HCT116 (cell line): ENCODE measurements at regions not wholly inside any gene's neighbourhood (a gene's known extent, or its start where the extent isn't known, plus 50 kb on each side); places are given as distances from the start of the nearest gene placed in this dataset.

ENCODE experiments used
- ATAC-seq: fragments of 200-7000 bp; cut with Tn5 transposase; 2 replicates; pipeline ENCODE4 v1.9.1; 2020; ENCODE audit warnings: mild to moderate bottlenecking, moderate library complexity
- BruUV-seq: library from RNA; stranded (reverse); fragments of 400-500 nt; replicated peaks from 2 replicates; lab custom pipeline; 2021; lab: Mats Ljungman, UMichigan
- CTCF ChIA-PET: fragments of 300-600 bp; sonication (Branson Sonifier 250); formaldehyde crosslinking; loops from one replicate; lab custom pipeline; 2021; ENCODE audit warnings: antibody characterized with exemption; lab: Charles Lee
- POLR2A ChIA-PET: fragments of 300-600, 350-600 bp; sonication (Branson Sonifier 250); formaldehyde crosslinking; loops from one replicate; lab custom pipeline; 2021; ENCODE audit warnings: antibody characterized with exemption; lab: Charles Lee
- RAD21 ChIA-PET, 2 experiments: fragments of 300-600 bp; sonication (Branson Sonifier 250); formaldehyde crosslinking; loops; one replicate each; lab custom pipeline; 2023; ENCODE audit warnings: low total read pairs in 2 of 2; ENCODE audit not compliant: uncharacterized antibody in 2 of 2, unreplicated experiment in 2 of 2, low non-redundant PET in 1 of 2; lab: Charles Lee
- DNase-seq: peaks from one replicate; pipeline ENCODE4 v3.0.0-alpha.2; 2010; ENCODE audit warnings: low read depth, low spot score
- H2AFZ ChIP-seq: fragments of 200-600 bp; shearing (Covaris generic), sonication (generic); 2 replicates; pipeline ENCODE4 v1.6.1; 2017; ENCODE audit warnings: low read depth, mixed run types, mixed read lengths, antibody characterized with exemption, low read length; ENCODE audit not compliant: poor library complexity, severe bottlenecking
- H3K27ac ChIP-seq: 2 replicates; pipeline ENCODE4 v1.5.1; 2012; ENCODE audit warnings: low read depth, low read length
- H3K27me3 ChIP-seq: fragments of 200-600 bp; sonication (generic); 2 replicates; pipeline ENCODE4 v1.6.1; 2016; ENCODE audit warnings: mixed run types, low read length, mixed read lengths; ENCODE audit not compliant: insufficient read depth
- H3K36me3 ChIP-seq, 2 experiments: fragments of 200-500 bp in 1 of 2; fragments of 200-600 bp in 1 of 2; sonication (Bioruptor generic) in 1 of 2; sonication (generic) in 1 of 2; 2 replicates each; pipeline versions ENCODE4 v1.5.1 to v1.6.1; 2014 to 2016; ENCODE audit warnings: low read length in 2 of 2, inconsistent platforms in 1 of 2, mixed read lengths in 1 of 2, mixed run types in 1 of 2; ENCODE audit not compliant: insufficient read depth in 2 of 2, control insufficient read depth in 1 of 2
- H3K4me1 ChIP-seq, 2 experiments: fragments of 200-600 bp in 1 of 2; sonication (generic) in 1 of 2; 2 replicates each; pipeline versions ENCODE4 v1.5.1 to v1.6.1; 2012 to 2017; ENCODE audit warnings: low read length in 2 of 2, inconsistent platforms in 1 of 2, mild to moderate bottlenecking in 1 of 2, mixed read lengths in 1 of 2, mixed run types in 1 of 2, moderate library complexity in 1 of 2; ENCODE audit not compliant: insufficient read depth in 2 of 2, control insufficient read depth in 1 of 2
- H3K4me2 ChIP-seq: fragments of 200-600 bp; sonication (generic); 2 replicates; pipeline ENCODE4 v1.6.1; 2017; ENCODE audit warnings: mixed run types, low read length, mixed read lengths
- H3K4me3 ChIP-seq, 2 experiments: fragments of 200-600 bp in 1 of 2; sonication (generic) in 1 of 2; replicated peaks in 1 of 2; 2 replicates each; pipeline ENCODE4 v1.5.1; 2011 to 2016; ENCODE audit warnings: low read length in 2 of 2, control low read depth in 1 of 2, low read depth in 1 of 2, mild to moderate bottlenecking in 1 of 2, mixed read lengths in 1 of 2, mixed run types in 1 of 2
- H3K79me2 ChIP-seq: fragments of 200-600 bp; sonication (generic); 2 replicates; pipeline ENCODE4 v1.6.1; 2017; ENCODE audit warnings: mild to moderate bottlenecking, mixed run types, low read length, moderate library complexity, mixed read lengths; ENCODE audit not compliant: insufficient read depth
- H3K9ac ChIP-seq: fragments of 200-600 bp; sonication (generic); 2 replicates; pipeline ENCODE4 v1.6.1; 2016; ENCODE audit warnings: low read length, mixed read lengths
- H3K9me2 ChIP-seq: fragments of 200-600 bp; sonication (generic), shearing (Covaris generic); 2 replicates; pipeline ENCODE4 v1.6.1; 2017; ENCODE audit warnings: mixed run types, mild to moderate bottlenecking, moderate library complexity; ENCODE audit not compliant: insufficient read depth
- H3K9me3 ChIP-seq, 2 experiments: fragments of 200-500 bp in 1 of 2; fragments of 200-600 bp in 1 of 2; sonication (Bioruptor generic) in 1 of 2; sonication (generic) in 1 of 2; 2 replicates each; pipeline ENCODE4 v1.6.1; 2014 to 2017; ENCODE audit warnings: low read length in 2 of 2, mixed read lengths in 2 of 2, inconsistent platforms in 1 of 2, low read depth in 1 of 2, mild to moderate bottlenecking in 1 of 2, mixed run types in 1 of 2, moderate library complexity in 1 of 2; ENCODE audit not compliant: control insufficient read depth in 1 of 2, insufficient read depth in 1 of 2
- H4K20me1 ChIP-seq: fragments of 200-600 bp; sonication (generic), shearing (Covaris generic); 2 replicates; pipeline ENCODE4 v1.6.1; 2017; ENCODE audit warnings: mixed run types, mild to moderate bottlenecking, moderate library complexity; ENCODE audit not compliant: insufficient read depth
- CBX3 ChIP-seq: IDR thresholded peaks from 2 replicates; pipeline ENCODE4 v1.6.1; 2012; ENCODE audit warnings: low read depth
- EZH2 ChIP-seq: fragments of 200-600 bp; sonication (generic); IDR thresholded peaks from 2 replicates; pipeline ENCODE4 v1.6.1; 2017; ENCODE audit warnings: antibody characterized with exemption, mixed run types
- EZH2phosphoT487 ChIP-seq: fragments of 200-600 bp; IDR thresholded peaks from 2 replicates; pipeline ENCODE4 v1.6.1; 2018; ENCODE audit warnings: antibody characterized with exemption, borderline replicate concordance
- FOSL1 ChIP-seq: IDR thresholded peaks from 2 replicates; pipeline ENCODE4 v1.6.1; 2012; ENCODE audit warnings: low read depth
- POLR2A ChIP-seq: IDR thresholded peaks from 2 replicates; pipeline ENCODE4 v1.7.0; 2011; ENCODE audit warnings: borderline replicate concordance; ENCODE audit not compliant: insufficient read depth, insufficient read length; ENCODE audit errors: extremely low read depth
- POLR2AphosphoS5 ChIP-seq: IDR thresholded peaks from 2 replicates; pipeline ENCODE4 v1.6.1; 2011; ENCODE audit warnings: mild to moderate bottlenecking, low read depth, low read length, moderate library complexity
- RAD21 ChIP-seq: IDR thresholded peaks from 2 replicates; pipeline ENCODE4 v1.6.1; 2012; ENCODE audit warnings: low read depth, mild to moderate bottlenecking
- SIN3A ChIP-seq: IDR thresholded peaks from 2 replicates; pipeline ENCODE4 v1.6.1; 2012; ENCODE audit warnings: low read depth
- SP1 ChIP-seq: IDR thresholded peaks from 2 replicates; pipeline ENCODE4 v1.6.1; 2012; ENCODE audit warnings: low read depth
- TCF7L2 ChIP-seq: IDR thresholded peaks from 2 replicates; pipeline ENCODE4 v1.7.0; 2011; ENCODE audit warnings: borderline replicate concordance, inconsistent platforms; ENCODE audit not compliant: insufficient read depth, insufficient read length; ENCODE audit errors: extremely low read depth
- YY1 ChIP-seq: IDR thresholded peaks from 2 replicates; pipeline ENCODE4 v1.6.1; 2011; ENCODE audit warnings: low read length, low read depth, moderate library complexity, mild to moderate bottlenecking; ENCODE audit not compliant: insufficient replicate concordance; ENCODE audit errors: extremely low read depth
- ZNF274 ChIP-seq: fragments of 200-500 bp; sonication (Bioruptor generic); IDR thresholded peaks from 2 replicates; pipeline ENCODE4 v1.6.1; 2014; ENCODE audit warnings: mild to moderate bottlenecking, low read depth, low read length, inconsistent platforms
- intact Hi-C: fragments of 100-400 bp; cut with micrococcal nuclease; formaldehyde crosslinking; loops from 2 replicates; pipeline ENCODE4 v1.10.0; 2022
- TF ChIP-seq, protein P1 (sequence below): IDR thresholded peaks from 2 replicates; pipeline ENCODE4 v1.6.1; 2012
- TF ChIP-seq, protein P2 (sequence below), 3 experiments: fragments of 200-600 bp in 1 of 3; sonication (generic) in 1 of 3; IDR thresholded peaks in 2 of 3; conservative IDR thresholded peaks in 1 of 3; 2 replicates each; pipeline ENCODE4 v1.5.1; 2012 to 2017; ENCODE audit warnings: low read depth in 2 of 3, low read length in 2 of 3, antibody characterized with exemption in 1 of 3, borderline replicate concordance in 1 of 3, control low read depth in 1 of 3, mild to moderate bottlenecking in 1 of 3, mixed read lengths in 1 of 3, mixed run types in 1 of 3, moderate library complexity in 1 of 3; ENCODE audit not compliant: insufficient read depth in 1 of 3

GRCh38 chr10:84739641-84740040, 411.3 kb downstream of the CCSER2 start:
- no peaks in the 10 kb centered on the region for H3K27me3 ChIP-seq
- no peak overlapping the region for H2AFZ ChIP-seq
- ATAC-seq (no peak), DNase-seq (no peak)
- BruUV-seq = no TSS peak
- intact Hi-C loops = loop anchor here (10.0 kb wide), 1 partner anchor 365 kb away; no protein-coding TSS in a partner anchor
- POLR2A ChIA-PET = no interaction called here
- H3K79me2 ChIP-seq = no peaks in the 10 kb centered on the region
- H4K20me1 ChIP-seq = no peaks in the 10 kb centered on the region
- H3K4me3 ChIP-seq = no peak overlapping the region
- no peaks in the 10 kb centered on the region for H3K9me2 ChIP-seq
- H3K36me3 ChIP-seq = no peaks in the 10 kb centered on the region
- RAD21 ChIA-PET = interaction anchor here in 1 of 2 experiments (1.2 kb wide), 1 partner anchor 126 kb away, joined by 4 read pairs; no protein-coding TSS in a partner anchor
- no peaks in the 10 kb centered on the region for H3K4me1 ChIP-seq
- H3K27ac ChIP-seq = no peak overlapping the region
- H3K9ac ChIP-seq = no peak overlapping the region
- CTCF ChIA-PET = interaction anchor here (0.9 kb wide), 1 partner anchor 197 kb away, joined by 3 read pairs; no protein-coding TSS in a partner anchor
- no peaks in the 10 kb centered on the region for H3K9me3 ChIP-seq
- H3K4me2 ChIP-seq = no peak overlapping the region
- no peak for TF ChIP-seq SP1
- TF ChIP-seq EZH2phosphoT487 = no peak
- 0 out of 2 replicates have a peak, but pooled peaks have one; percentile 5 for TF ChIP-seq RAD21

DNA sequence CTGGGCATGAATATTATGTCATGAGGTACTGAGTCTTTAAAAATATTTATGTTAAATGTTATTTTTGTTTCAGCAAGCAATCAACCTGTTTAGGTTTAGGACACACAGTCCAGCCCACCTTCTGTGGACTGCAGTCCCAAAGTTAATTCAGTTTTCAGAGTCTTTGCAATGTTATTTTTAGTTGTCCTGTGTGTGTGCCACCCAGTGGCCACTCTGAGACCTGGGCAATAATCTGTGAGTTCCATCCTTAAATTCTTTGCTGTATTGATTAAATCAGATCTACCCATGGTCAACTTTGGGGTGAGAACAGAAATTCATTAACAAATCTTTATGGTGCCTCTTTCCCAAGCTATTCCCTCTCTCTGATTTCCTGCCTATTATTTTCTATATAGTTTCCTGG, 415.1 kb downstream of the CCSER2 start:
- no peaks in the 10 kb centered on the region for H3K9me3 ChIP-seq
- DNase-seq = peak; percentile 2
- POLR2A ChIA-PET = no interaction called here
- no peaks in the 10 kb centered on the region for H3K79me2 ChIP-seq
- no peaks in the 10 kb centered on the region for H3K27me3 ChIP-seq
- intact Hi-C loops = loop anchor here (1.0 to 10.0 kb wide), 3 partner anchors 130 to 369 kb away; no protein-coding TSS in a partner anchor
- H3K9me2 ChIP-seq = no peaks in the 10 kb centered on the region
- no peak overlapping the region for H3K27ac ChIP-seq
- no peaks in the 10 kb centered on the region for H3K4me1 ChIP-seq
- ATAC-seq = peak; percentile 65
- H3K4me2 ChIP-seq = no peak overlapping the region
- no peak overlapping the region for H3K4me3 ChIP-seq
- no peaks in the 10 kb centered on the region for H4K20me1 ChIP-seq
- no TSS peak for BruUV-seq
- TF ChIP-seq, protein P1, sequence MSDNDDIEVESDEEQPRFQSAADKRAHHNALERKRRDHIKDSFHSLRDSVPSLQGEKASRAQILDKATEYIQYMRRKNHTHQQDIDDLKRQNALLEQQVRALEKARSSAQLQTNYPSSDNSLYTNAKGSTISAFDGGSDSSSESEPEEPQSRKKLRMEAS = no peak
- TF ChIP-seq EZH2 = no peak
- no peak for TF ChIP-seq FOSL1
- TF ChIP-seq TCF7L2 = no peak
- TF ChIP-seq RAD21 = peak; percentile 24; the same call in 1 of the 2 replicates
- no peak for TF ChIP-seq POLR2A
- no peak for TF ChIP-seq SIN3A
- no peak for TF ChIP-seq YY1
- TF ChIP-seq SP1 = no peak
- TF ChIP-seq POLR2AphosphoS5 = no peak
- TF ChIP-seq ZNF274 = no peak
- TF ChIP-seq, protein P2, sequence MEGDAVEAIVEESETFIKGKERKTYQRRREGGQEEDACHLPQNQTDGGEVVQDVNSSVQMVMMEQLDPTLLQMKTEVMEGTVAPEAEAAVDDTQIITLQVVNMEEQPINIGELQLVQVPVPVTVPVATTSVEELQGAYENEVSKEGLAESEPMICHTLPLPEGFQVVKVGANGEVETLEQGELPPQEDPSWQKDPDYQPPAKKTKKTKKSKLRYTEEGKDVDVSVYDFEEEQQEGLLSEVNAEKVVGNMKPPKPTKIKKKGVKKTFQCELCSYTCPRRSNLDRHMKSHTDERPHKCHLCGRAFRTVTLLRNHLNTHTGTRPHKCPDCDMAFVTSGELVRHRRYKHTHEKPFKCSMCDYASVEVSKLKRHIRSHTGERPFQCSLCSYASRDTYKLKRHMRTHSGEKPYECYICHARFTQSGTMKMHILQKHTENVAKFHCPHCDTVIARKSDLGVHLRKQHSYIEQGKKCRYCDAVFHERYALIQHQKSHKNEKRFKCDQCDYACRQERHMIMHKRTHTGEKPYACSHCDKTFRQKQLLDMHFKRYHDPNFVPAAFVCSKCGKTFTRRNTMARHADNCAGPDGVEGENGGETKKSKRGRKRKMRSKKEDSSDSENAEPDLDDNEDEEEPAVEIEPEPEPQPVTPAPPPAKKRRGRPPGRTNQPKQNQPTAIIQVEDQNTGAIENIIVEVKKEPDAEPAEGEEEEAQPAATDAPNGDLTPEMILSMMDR (IDR thresholded peaks at IDR 0.05 in 2 of 3, conservative IDR thresholded peaks at IDR 0.05 in 1 of 3; ENCODE audit: borderline replicate concordance in 1 of 3, insufficient read depth in 1 of 3, low read depth in 2 of 3, low read length in 2 of 3) = peak; percentile 28 to 67 (median 64); a peak in 5 of 6 replicates
- no peak for TF ChIP-seq EZH2phosphoT487
- TF ChIP-seq CBX3 = no peak
- TF ChIP-seq, all 23 proteins: peak for 2
- CTCF ChIA-PET = interaction anchor here (1.6 kb wide), 1 partner anchor 130 kb away, joined by 5 read pairs; no protein-coding TSS in a partner anchor
- RAD21 ChIA-PET = no interaction called here
- Histone ChIP-seq H3K9ac (no peak overlapping the region), H2AFZ (no peak overlapping the region), H3K36me3 (no peaks in the 10 kb centered on the region)
